Hematopoietic multipotent progenitor cell treated with erythropoietin and hydrocortisone succinate and interleukin-3 and kit ligand, for 6 days (in vitro differentiated cells): ENCODE measurements at regions not wholly inside any gene's neighbourhood (a gene's known extent, or its start where the extent isn't known, plus 50 kb on each side); places are given as distances from the start of the nearest gene placed in this dataset.
"Not testable (repeated sequence)": the region's sequence is repeated elsewhere in the genome, so short reads cannot be mapped to it uniquely, and the experiment has no call there.

Experiments
- DNase-seq: peaks from one replicate; pipeline ENCODE4 v3.0.0-alpha.2; 2015

DNA sequence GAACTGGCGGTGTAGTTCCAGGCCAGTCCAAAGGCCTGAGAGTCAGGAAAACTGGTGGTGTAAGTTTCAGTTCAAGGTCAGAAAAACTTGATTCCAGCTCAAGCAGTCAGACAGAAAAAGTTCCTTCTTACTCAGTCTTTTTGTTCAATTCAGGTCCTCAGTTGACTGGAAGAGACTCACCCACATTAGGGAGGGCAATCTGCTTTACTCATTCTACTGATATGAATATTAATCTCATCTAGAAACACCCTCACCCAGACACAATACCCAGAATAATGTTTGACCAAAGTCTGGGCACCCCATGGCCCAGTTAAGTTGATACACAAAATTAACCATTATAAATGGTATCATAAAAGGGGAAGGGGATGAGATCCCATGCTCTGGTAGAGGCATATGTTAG is 50.1 kb upstream of the LTA4H start:
- no peak for DNase-seq

GRCh38 chr12:96086190-96086589 is 50.8 kb upstream of the LTA4H start:
- not testable (repeated sequence) for DNase-seq

GRCh38 chr12:96091833-96092232 is 56.4 kb upstream of the LTA4H start:
- peak; percentile 18 for DNase-seq

GRCh38 chr12:96093543-96094196 is 58.3 kb upstream of the LTA4H start:
- no peak for DNase-seq

DNA sequence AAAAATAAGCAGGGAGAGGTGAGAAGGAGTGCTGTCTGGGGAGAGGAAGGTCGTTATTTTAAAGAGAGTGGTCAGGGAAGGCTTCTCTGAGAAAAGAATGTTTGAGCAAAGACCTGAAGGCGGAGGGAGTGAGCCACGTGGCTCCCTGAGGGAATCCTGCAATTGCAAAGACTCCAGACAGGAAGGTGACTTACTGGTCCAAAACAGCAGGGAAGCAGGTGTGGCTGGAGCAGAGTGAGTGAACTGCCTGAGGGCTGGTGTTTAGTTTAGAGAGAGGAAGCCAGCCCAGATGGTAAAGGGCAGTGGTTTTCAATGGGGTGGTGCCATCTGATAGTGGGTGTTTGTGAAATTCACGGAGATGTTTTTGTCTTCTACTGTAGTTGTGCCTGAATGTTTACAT is 58.8 kb upstream of the LTA4H start:
- peak; percentile 66 for DNase-seq

- DNase-seq: no peak
Measured at GRCh38 chr12:96098631-96099030, 63.2 kb upstream of the LTA4H start.

GRCh38 chr12:96099421-96099820 is 64.0 kb upstream of the LTA4H start:
- no peak for DNase-seq

DNA sequence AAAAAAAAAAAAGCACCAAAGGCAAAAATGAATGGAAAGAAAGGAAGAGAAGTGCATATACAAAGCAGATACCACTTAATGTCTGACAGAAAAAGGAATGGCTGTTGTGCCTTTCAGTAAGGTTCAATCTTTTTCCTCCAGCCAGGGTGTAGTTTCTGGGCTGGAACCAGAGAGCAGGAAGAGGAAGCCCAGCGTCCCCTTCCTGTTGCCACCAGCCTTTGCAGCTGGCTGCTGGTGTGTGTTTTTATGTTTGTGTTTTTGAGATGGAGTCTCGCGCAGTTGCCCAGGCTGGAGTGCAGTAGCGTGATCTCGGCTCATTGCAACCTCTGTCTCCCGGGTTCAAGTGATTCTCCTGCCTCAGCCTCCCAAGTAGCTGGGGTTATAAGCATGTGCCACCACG is 64.6 kb upstream of the LTA4H start:
- DNase-seq: no peak

DNA sequence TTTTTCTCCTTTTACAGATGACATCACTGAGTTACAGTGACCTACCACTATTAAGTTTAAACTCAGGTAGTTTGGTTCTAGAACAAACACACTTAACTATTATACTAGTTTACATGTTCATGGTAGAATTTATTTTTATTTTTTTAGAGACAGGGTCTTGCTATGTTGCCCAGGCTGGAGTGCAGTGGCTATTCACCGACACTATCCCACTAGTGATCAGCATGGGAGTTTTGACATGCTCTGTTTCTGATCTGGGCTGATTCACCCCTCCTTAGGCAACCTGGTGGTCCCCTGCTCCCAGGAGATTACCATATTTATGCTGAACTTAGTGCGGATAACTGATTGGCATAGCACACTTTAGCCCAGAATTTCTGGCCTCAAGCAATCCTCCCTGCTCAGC is 66.4 kb upstream of the LTA4H start:
- no peak for DNase-seq

- DNase-seq: peak; percentile 11
Measured at GRCh38 chr12:96103067-96103644, 67.8 kb upstream of the LTA4H start.

DNA sequence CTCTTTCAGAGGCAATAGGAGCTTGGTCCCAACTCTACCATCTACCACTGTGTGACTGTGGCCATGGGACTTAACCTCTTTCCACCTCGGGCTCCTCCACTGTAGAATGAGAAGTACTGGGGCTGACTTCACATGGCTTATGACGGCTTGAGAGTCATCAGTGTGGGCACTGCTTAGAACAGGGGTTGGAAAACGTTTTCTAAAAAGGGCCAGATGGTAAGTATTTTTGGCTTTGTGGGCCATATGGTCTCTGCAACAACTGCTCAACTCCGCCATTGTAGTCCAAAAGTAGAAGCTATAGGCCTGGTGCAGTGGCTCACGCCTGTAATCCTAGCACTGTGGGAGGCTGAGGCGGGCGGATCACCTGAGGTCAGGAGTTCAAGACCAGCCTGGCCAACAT is 69.2 kb upstream of the LTA4H start:
- no peak for DNase-seq

GRCh38 chr12:96106137-96106536 is 70.8 kb upstream of the LTA4H start:
- no peak for DNase-seq

GRCh38 chr12:96107236-96107635 is 71.8 kb upstream of the LTA4H start:
- no peak for DNase-seq

DNA sequence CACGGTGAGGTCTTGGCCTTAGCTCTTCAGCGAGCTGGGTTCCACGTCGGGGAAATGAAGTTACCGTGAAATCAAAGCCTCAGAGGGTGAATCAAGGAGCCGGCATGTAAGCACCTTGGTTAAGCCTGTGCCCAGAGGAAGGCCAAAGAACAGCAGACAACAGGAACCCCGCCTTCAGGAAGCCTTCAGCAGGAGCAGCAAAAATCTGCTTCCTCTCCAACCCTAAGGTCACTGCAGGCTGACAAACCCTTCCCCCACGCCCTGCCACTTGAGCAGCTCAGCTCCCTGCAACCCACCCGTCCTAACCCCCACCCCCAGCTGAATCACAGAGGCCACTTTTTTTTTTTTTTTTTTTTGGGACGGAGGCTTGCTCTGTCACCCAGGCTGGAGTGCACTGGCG is 72.9 kb upstream of the LTA4H start:
- peak; percentile 42 for DNase-seq

GRCh38 chr12:96108941-96109340 is 73.6 kb upstream of the LTA4H start:
- DNase-seq: not testable (repeated sequence)

- DNase-seq: no peak
Measured at GRCh38 chr12:96112733-96113132, 77.3 kb upstream of the LTA4H start.

- no peak for DNase-seq
Measured at GRCh38 chr12:96117460-96117859, 76.7 kb upstream of the ELK3 start.

DNA sequence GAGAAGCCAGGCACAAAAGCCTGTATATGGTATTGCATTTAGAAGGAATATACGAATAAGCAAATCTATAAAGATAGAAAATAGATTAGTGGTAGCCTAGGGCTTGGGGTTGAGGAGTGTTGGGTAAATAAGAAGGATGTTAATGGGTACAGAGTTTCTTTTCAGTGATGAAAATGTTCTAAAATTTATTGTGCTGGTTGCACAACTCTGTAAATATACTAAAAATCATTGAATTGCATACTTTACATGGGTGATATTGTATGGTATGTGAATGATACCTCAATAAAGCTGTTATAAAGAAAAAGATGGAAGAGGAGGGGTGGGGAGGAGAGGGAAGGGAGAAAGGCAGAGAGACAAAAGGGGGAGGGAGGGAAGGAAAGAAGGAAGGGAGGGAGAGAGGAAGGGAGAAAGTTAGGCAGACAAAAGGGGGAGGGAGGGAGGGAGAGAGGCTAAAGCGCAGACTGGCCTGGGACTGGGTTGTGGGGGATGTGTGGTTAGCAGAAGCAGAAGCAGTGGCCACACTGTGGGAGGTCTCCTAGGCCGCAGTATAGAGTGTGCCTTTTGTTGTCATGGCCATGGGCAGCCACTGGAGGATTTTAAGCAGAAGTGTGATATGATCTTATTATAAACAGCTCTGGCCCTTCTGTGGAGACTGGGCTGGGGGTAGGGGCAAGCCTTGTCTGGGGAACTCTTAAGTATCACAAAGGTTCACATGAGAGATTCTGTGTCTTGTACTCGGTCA is 73.6 kb upstream of the ELK3 start:
- DNase-seq: peak; percentile 84

DNA sequence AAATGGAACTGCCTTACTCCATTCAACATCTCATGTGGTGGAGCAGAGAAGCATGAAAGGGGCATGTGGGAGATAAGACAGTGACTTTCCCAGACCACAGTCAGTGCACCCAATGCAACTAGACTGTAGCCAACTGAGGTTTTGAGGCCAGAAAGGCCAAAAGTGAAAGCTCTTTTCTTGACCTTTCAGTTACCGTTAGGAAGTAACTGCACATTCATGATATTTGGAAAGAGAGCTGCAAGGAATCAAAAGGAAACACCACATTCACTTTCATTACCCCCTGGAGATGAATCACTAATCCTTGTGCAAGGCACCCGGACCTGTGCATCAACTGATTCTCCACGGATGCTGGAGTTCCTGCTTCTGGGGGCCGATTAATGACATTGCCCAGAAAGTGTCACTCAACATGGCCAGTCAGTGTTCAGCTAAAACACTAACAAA is 72.9 kb upstream of the ELK3 start:
- peak; percentile 68 for DNase-seq

GRCh38 chr12:96128292-96128691 is 65.9 kb upstream of the ELK3 start:
- DNase-seq: not testable (repeated sequence)

DNA sequence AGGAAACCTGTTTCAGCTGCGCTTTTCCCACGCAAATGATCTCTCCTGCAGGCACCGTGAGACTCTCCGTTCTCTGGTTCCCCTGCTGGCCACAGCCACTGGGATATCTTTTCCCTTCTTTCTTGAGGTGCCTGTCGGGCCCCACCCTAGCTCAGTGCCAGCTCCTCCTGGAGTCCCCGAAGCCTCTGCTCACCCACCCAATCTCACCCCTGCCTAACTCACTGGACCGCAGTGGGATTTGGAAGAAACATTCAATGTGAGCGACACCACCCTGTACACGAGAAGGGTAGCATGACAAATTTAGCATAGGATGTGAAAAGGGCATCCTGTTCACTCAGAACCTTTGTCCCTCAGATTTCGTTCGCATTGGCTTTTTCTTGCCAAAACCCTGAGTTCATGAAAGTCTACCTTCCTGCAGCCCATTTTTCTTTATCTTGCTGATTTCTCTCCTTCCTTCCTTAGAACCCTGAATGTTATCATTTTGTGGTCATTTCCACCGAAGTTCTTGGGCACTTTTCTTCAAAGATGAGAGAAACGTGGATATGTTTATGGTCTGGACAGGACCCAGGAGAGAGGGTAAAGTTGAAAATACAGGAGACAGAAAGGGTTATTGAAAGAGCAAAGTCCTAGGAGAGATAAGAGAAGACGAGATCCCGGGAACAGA is 63.6 kb upstream of the ELK3 start:
- DNase-seq: no peak

DNA sequence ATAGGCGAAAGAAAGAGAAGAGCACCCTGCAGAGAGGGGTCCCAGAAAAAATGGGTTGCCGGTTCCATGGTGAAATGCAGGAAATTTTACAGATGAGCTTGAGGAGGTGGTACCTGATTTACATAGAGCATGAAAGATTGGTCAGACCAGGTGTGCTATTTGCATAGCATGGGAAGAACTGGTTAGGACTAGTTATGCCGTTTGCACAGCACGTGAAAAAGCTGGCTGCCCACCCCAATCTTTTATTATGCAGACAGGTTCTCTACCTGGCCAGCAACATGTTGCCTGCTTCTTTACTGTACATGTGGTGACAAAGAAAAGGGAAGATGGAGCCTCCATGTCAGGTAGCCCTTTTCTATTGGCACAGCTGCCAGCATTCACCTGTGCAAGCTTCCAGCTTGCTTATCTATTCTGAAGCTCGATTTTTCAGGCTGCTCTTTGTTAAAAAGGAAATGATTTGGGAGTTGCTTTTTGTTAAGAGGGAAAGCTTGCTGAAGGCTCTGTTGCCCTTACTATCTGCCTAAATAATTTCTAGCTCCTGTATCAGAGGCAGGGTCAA is 62.9 kb upstream of the ELK3 start:
- DNase-seq: no peak

- DNase-seq: peak; percentile 69
Measured at GRCh38 chr12:96132819-96133218, 61.4 kb upstream of the ELK3 start.
